Activated B cell treated with CpG ODN at 0.5 μM for 24 hours (primary cell): ENCODE measurements at regions not wholly inside any gene's neighbourhood (a gene's known extent, or its start where the extent isn't known, plus 50 kb on each side); places are given as distances from the start of the nearest gene placed in this dataset.

Source experiments
- ATAC-seq: fragments of 200-7000 bp; cut with Tn5 transposase; one replicate; pipeline ENCODE4 v1.10.0; 2021; ENCODE audit warnings: low read depth, mild to moderate bottlenecking, moderate library complexity
- CTCF ChIA-PET: fragments of 350-600 bp; sonication (Branson Sonifier 250); formaldehyde crosslinking; loops from one replicate; lab custom pipeline; 2021; ENCODE audit warnings: antibody characterized with exemption; lab: Charles Lee
- POLR2A ChIA-PET: fragments of 350-600 bp; sonication (Branson Sonifier 250); formaldehyde crosslinking; loops from one replicate; lab custom pipeline; 2021; ENCODE audit warnings: antibody characterized with exemption; lab: Charles Lee
- DNase-seq: peaks from one replicate; pipeline ENCODE4 v3.0.0; 2022
- H3K27ac Mint-ChIP-seq: one replicate; pipeline ENCODE4 v1.8.0; 2020; ENCODE audit warnings: mixed read lengths
- H3K27me3 Mint-ChIP-seq: one replicate; pipeline ENCODE4 v1.8.0; 2021; ENCODE audit warnings: mixed read lengths
- H3K36me3 Mint-ChIP-seq: one replicate; pipeline ENCODE4 v1.8.0; 2021; ENCODE audit warnings: low read depth, mixed read lengths
- H3K4me1 Mint-ChIP-seq: one replicate; pipeline ENCODE4 v1.8.0; 2021; ENCODE audit warnings: mixed read lengths
- H3K4me3 Mint-ChIP-seq: one replicate; pipeline ENCODE4 v1.8.0; 2020; ENCODE audit warnings: mild to moderate bottlenecking, mixed read lengths
- H3K9me3 Mint-ChIP-seq: one replicate; pipeline ENCODE4 v1.8.0; 2020; ENCODE audit warnings: mixed read lengths
- CTCF ChIP-seq: fragments of 200-600 bp; IDR thresholded peaks from one replicate; pipeline ENCODE4 v1.8.0; 2022; ENCODE audit warnings: antibody characterized with exemption, mild to moderate bottlenecking
- intact Hi-C: fragments of 100-400 bp; cut with micrococcal nuclease; formaldehyde crosslinking; loops from one replicate; pipeline ENCODE4 v1.15.1; 2024

- H3K27me3 Mint-ChIP-seq: peaks cover 8% of the 10 kb centered on the region
- no peaks in the 10 kb centered on the region for H3K9me3 Mint-ChIP-seq
- no peak overlapping the region for H3K4me3 Mint-ChIP-seq
- no peak for DNase-seq
- no peaks in the 10 kb centered on the region for H3K36me3 Mint-ChIP-seq
- no peak for TF ChIP-seq CTCF
- intact Hi-C loops: no loop called here
- no peaks in the 10 kb centered on the region for H3K4me1 Mint-ChIP-seq
- CTCF ChIA-PET: no interaction called here
- ATAC-seq: no peak
- POLR2A ChIA-PET: no interaction called here
- H3K27ac Mint-ChIP-seq: no peak overlapping the region
These were observed 132.7 kb upstream of the IPO9 start for GRCh38 chr1:201696217-201696761.

- H3K4me3 Mint-ChIP-seq: no peak overlapping the region
- H3K9me3 Mint-ChIP-seq: peaks cover 3% of the 10 kb centered on the region
- intact Hi-C loops: no loop called here
- TF ChIP-seq CTCF: no peak
- no peaks in the 10 kb centered on the region for H3K4me1 Mint-ChIP-seq
- H3K27me3 Mint-ChIP-seq: peaks cover 8% of the 10 kb centered on the region
- ATAC-seq (no peak), DNase-seq (no peak)
- H3K27ac Mint-ChIP-seq: no peak overlapping the region
- H3K36me3 Mint-ChIP-seq: no peaks in the 10 kb centered on the region
- CTCF ChIA-PET: interaction anchor here (1.4 kb wide), 1 partner anchor 12 kb away, joined by 4 read pairs; no protein-coding TSS in a partner anchor
- POLR2A ChIA-PET: no interaction called here
These were observed 131.8 kb upstream of the IPO9 start for GRCh38 chr1:201697174-201697573.

- Mint-ChIP-seq H3K9me3 (peaks cover 5% of the 10 kb centered on the region), H3K36me3 (no peaks in the 10 kb centered on the region), H3K4me3 (no peak overlapping the region), H3K27ac (no peak overlapping the region), H3K4me1 (no peaks in the 10 kb centered on the region), H3K27me3 (peaks cover 9% of the 10 kb centered on the region)
- intact Hi-C loops: loop anchor here (10.0 kb wide), 1 partner anchor 257 kb away; no protein-coding TSS in a partner anchor
- DNase-seq (no peak), ATAC-seq (no peak)
- TF ChIP-seq CTCF: no peak
- ChIA-PET POLR2A (no interaction called here), CTCF (interaction anchor here (3.3 kb wide), 1 partner anchor 142 kb away, joined by 16 read pairs; no protein-coding TSS in a partner anchor)
These were observed 127.1 kb upstream of the IPO9 start for GRCh38 chr1:201701831-201702230.

- Mint-ChIP-seq H3K4me1 (no peaks in the 10 kb centered on the region), H3K27me3 (peaks cover 7% of the 10 kb centered on the region), H3K9me3 (peaks cover 5% of the 10 kb centered on the region), H3K4me3 (no peak overlapping the region), H3K36me3 (no peaks in the 10 kb centered on the region), H3K27ac (no peak overlapping the region)
- ChIA-PET POLR2A (no interaction called here), CTCF (interaction anchor here (1.0 to 3.3 kb wide), 3 partner anchors 10 to 172 kb away, joined by 4 to 16 read pairs (median 4); no protein-coding TSS in a partner anchor)
- no peak for TF ChIP-seq CTCF
- intact Hi-C loops: loop anchor here (10.0 kb wide), 1 partner anchor 258 kb away; no protein-coding TSS in a partner anchor
- DNase-seq (no peak), ATAC-seq (no peak)
These were observed 126.0 kb upstream of the IPO9 start for GRCh38 chr1:201702936-201703335.

- peaks cover 5% of the 10 kb centered on the region for H3K9me3 Mint-ChIP-seq
- peak; percentile 38 for DNase-seq
- intact Hi-C loops: loop anchor here (1.0 to 10.0 kb wide), 4 partner anchors 145 to 259 kb away; no protein-coding TSS in a partner anchor
- ChIA-PET POLR2A (no interaction called here), CTCF (interaction anchor here (0.6 to 3.3 kb wide), 6 partner anchors 9 to 173 kb away, joined by 3 to 16 read pairs (median 4); no protein-coding TSS in a partner anchor)
- no peaks in the 10 kb centered on the region for H3K36me3 Mint-ChIP-seq
- H3K27ac Mint-ChIP-seq: no peak overlapping the region
- TF ChIP-seq CTCF: no peak
- no peaks in the 10 kb centered on the region for H3K4me1 Mint-ChIP-seq
- ATAC-seq: peak; percentile 61
- no peak overlapping the region for H3K4me3 Mint-ChIP-seq
- H3K27me3 Mint-ChIP-seq: peaks cover 7% of the 10 kb centered on the region
These were observed 125.1 kb upstream of the IPO9 start for GRCh38 chr1:201703621-201704438.
